RWPE1 (cell line): ENCODE measurements at regions not wholly inside any gene's neighbourhood (a gene's known extent, or its start where the extent isn't known, plus 50 kb on each side); places are given as distances from the start of the nearest gene placed in this dataset.

Source experiments
- CTCF ChIA-PET: fragments of 350-600 bp; sonication (Branson Sonifier 250); formaldehyde crosslinking; extraction: SDS; loops from one replicate; lab custom pipeline; 2021; lab: Yijun Ruan, JAX
- POLR2A ChIA-PET: fragments of 400-600 bp; formaldehyde crosslinking; extraction: SDS; loops from one replicate; lab custom pipeline; 2020; ENCODE audit warnings: antibody characterized with exemption; ENCODE audit not compliant: low non-redundant PET; lab: Yijun Ruan, JAX
- DNase-seq: peaks from one replicate; pipeline ENCODE4 v3.0.0; 2012; ENCODE audit warnings: low spot score
- H3K27ac ChIP-seq: fragments of 450-650 bp; 2 replicates; pipeline ENCODE4 v1.5.1; 2017
- TF ChIP-seq, protein P1 (sequence below): fragments of 450-650 bp; conservative IDR thresholded peaks from 2 replicates; pipeline ENCODE4 v1.5.1; 2017; ENCODE audit warnings: low read depth, mild to moderate bottlenecking

DNA sequence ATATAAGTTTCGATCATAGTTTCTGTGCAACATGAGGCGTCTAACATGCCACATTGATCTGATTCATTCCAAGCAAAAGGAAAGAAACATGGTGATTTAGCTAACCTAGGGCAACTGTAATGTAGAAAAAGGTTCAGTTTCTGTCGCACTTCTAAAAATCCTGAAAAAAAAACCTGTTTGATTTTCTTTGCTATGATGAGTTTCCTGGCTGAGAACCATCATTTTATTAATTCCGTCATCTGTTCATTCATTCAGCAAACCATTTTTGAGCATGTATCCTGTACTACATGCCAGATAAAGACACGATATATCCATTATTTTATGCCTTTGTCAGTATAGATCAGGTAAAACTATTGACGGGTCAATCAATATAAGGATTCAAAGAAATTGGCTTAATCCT is 932.6 kb downstream of the GALC start:
- ChIA-PET CTCF (no interaction called here), POLR2A (no interaction called here)
- TF ChIP-seq, protein P1, sequence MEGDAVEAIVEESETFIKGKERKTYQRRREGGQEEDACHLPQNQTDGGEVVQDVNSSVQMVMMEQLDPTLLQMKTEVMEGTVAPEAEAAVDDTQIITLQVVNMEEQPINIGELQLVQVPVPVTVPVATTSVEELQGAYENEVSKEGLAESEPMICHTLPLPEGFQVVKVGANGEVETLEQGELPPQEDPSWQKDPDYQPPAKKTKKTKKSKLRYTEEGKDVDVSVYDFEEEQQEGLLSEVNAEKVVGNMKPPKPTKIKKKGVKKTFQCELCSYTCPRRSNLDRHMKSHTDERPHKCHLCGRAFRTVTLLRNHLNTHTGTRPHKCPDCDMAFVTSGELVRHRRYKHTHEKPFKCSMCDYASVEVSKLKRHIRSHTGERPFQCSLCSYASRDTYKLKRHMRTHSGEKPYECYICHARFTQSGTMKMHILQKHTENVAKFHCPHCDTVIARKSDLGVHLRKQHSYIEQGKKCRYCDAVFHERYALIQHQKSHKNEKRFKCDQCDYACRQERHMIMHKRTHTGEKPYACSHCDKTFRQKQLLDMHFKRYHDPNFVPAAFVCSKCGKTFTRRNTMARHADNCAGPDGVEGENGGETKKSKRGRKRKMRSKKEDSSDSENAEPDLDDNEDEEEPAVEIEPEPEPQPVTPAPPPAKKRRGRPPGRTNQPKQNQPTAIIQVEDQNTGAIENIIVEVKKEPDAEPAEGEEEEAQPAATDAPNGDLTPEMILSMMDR = no peak

GRCh38 chr14:87059060-87059839 is 933.7 kb downstream of the GALC start:
- POLR2A ChIA-PET = no interaction called here
- TF ChIP-seq, protein P1 = no peak
- DNase-seq = no peak
- no peak overlapping the region for H3K27ac ChIP-seq
- CTCF ChIA-PET = no interaction called here

More for the DNA sequence above, 932.6 kb downstream of the GALC start:
- DNase-seq = no peak
- no peak overlapping the region for H3K27ac ChIP-seq

GRCh38 chr14:87055007-87055406 is 938.0 kb downstream of the GALC start:
- DNase-seq = no peak
- TF ChIP-seq, protein P1 = no peak
- no peak overlapping the region for H3K27ac ChIP-seq
- CTCF ChIA-PET = interaction anchor here (1.4 kb wide), 1 partner anchor 562 kb away, joined by 3 read pairs; no protein-coding TSS in a partner anchor
- POLR2A ChIA-PET = no interaction called here

DNA sequence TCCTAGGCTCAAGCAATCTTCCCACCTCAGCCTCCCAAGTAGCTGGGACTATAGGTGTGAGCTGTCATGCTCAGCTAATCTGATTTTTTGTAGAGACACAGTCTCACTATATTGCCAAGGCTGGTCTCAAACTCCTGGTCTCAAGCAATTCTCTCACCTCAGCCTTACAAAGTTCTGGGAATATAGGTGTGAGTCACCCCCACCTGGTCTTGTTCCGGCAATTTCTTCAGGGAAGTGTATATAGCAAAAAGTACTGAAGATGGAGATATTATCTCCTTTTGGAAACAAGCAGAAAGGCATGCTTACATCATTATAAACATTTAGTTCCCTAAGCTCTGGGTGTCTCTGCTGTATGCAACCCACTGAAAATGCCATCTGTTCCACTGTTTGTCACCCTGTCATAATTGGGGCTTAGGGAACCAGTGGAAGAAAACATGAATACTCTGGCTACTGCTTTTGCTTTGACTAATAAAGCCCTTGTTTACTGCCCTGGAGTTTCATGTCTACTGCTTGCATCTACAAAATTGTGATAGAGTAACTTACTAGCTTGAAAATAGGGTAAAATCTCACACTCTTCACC is 940.2 kb downstream of the GALC start:
- DNase-seq = no peak
- ChIA-PET CTCF (no interaction called here), POLR2A (no interaction called here)
- H3K27ac ChIP-seq = no peak overlapping the region
- TF ChIP-seq, protein P1 = no peak

- POLR2A ChIA-PET = no interaction called here
- TF ChIP-seq, protein P1 = no peak
- no peak for DNase-seq
- H3K27ac ChIP-seq = no peak overlapping the region
- CTCF ChIA-PET = interaction anchor here (0.6 to 1.5 kb wide), 3 partner anchors 19 to 1283 kb away, joined by 3 read pairs; no protein-coding TSS in a partner anchor
Measured at GRCh38 chr14:87050421-87050820, 942.6 kb downstream of the GALC start.

- POLR2A ChIA-PET = no interaction called here
- no peak overlapping the region for H3K27ac ChIP-seq
- DNase-seq = peak; percentile 57
- CTCF ChIA-PET = interaction anchor here (0.6 to 1.5 kb wide), 6 partner anchors 9 to 566 kb away, joined by 3 to 4 read pairs (median 3); no protein-coding TSS in a partner anchor
- TF ChIP-seq, protein P1 = no peak
Measured at GRCh38 chr14:87049950-87050349, 943.0 kb downstream of the GALC start.
